HG03520 (cell line): ENCODE measurements at regions not wholly inside any gene's neighbourhood (a gene's known extent, or its start where the extent isn't known, plus 50 kb on each side); places are given as distances from the start of the nearest gene placed in this dataset.
"Not testable (repeated sequence)": the region's sequence is repeated elsewhere in the genome, so short reads cannot be mapped to it uniquely, and the experiment has no call there.

Experiments used
- ATAC-seq: cut with Tn5 transposase; IDR thresholded peaks from one replicate; pipeline ENCODE4 v1.9.1; 2021; ENCODE audit warnings: mild to moderate bottlenecking, moderate library complexity; ENCODE audit not compliant: unreplicated experiment

DNA sequence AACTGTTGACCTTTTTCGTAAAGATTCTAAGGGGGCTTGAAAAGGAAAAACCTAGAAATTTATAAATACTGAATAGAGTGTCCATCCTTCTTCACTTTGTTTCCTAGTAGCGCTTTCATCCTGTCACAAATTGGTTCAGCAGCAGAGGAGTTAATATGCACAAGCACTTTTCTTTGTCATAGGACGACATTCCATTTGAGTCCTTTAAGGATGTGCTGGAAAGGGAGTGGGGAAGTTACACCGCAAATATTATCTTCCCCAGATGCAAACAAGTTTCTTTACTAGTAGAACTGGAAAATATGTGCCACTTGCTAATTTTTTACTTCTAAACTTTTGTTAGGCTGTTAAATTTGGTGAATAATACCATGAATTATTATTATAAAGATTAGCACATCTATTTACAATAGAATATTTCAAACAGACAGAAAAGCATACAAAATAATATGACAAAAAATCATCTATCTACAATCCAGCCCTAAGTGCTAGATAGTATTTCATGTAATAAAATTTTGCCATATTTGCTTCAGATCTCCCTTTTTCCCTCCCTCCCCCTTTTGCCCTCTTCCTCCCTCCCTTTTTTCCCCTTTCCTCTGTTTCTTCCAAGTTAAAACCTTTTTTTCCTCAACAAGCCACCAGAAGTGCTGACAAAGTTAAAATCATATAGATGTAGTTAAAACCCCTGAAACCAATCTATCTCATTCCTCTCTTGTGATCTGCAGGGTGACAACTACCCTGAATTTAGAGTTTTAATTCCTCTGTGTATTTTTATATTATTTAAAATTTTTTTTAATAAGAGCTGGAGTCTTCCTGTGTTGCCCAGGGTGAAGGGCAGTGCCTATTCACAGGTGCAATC is 50.5 kb upstream of the MAP4K3 start:
- ATAC-seq = no peak

DNA sequence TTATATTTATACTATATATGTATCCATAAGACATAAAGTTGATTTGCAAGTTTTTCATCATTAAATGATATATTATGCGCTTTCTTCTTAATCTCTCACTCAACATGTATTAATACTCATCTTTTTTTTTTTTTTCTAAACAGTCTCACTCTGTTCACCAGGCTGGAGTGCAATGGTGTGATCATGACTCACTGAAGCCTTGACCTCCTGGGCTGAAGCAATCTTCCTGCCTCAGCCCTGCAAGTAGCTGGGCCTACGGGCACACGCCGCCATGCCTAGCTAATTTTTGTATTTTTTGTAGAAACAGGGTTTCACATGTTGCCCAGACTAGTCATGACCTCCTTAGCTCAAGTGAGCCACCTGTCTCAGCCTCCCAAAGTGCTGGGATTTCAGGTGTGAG is 51.4 kb upstream of the MAP4K3 start:
- ATAC-seq = no peak

DNA sequence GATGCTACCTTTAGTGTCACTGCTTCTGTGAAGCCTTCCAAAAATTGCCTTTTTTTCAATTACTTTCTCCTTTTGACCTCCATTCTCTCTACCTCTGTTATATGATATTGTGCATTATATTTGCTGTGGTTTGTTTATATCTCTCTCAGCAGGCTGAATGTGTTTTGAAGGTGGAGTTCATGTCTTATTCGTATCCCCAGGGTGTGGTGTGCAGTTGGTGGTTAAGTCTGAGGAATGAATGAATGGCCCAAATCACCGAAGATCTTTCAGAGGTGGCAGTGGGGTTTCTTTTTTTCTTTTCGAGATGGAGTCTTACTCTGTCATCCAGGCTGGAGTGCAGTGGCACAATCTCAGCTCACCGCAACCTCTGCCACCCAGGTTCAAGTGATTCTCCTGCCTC is 53.5 kb upstream of the MAP4K3 start:
- ATAC-seq = no peak

DNA sequence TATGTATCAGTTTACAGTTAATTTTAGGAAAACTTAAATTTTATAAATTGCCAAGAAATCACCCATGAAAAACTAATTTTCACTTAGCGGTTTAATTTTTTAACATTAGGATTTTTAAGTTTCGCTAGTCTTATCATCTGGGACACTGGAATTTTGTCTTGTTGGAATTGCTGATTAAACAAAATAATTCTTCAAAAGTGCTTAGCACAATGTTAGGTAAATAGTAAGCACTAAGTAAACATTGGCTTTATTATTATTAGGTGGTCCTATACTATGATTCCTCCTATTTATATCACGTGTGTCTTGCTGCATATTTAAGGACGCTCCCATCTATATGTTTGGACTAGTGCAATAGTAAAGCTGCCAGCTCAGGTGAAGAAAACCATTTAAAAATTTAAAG is 54.6 kb upstream of the MAP4K3 start:
- peak; percentile 6 for ATAC-seq

DNA sequence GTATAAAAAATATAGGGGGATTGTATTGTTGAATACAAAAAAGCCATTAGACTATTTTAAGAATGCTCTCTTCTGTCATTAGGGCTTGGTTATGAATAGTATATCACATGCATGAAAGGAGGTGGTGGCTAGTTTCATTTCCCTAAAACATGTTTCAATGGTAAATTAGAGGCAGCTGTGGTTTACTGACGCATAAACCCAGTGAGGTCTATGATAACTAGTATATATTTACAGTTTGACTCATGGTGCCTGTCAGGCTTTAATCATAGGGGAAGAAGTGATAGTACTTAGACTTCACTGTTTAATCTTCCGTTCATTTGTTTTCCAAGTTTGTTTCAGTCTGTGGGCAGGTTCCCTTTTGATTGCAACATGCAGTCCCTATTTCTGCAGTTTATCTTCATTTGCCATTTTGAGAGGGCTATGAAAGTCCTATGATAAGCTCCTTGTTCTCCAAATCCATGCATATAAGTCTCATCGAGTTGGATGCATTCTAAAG is 55.1 kb upstream of the MAP4K3 start:
- ATAC-seq = peak; percentile 97

DNA sequence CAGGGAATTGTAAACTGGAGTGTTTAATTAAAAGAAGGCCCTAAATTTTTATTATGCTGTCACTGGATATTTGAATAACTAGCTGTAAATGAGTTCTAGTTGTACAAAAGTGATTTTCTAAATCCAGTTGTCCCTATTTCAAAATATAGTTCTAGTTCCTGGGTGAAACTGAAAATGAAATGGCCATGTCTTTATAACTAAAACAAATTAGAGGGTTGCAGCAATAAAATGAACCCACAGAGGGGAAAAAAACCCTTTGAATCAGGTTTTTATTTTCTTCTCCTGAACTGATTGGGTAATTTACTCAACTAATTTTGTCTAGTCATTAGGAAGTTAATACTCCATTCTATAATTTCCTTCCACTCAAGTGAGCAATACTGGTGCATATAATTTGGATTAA is 55.6 kb upstream of the MAP4K3 start:
- no peak for ATAC-seq

DNA sequence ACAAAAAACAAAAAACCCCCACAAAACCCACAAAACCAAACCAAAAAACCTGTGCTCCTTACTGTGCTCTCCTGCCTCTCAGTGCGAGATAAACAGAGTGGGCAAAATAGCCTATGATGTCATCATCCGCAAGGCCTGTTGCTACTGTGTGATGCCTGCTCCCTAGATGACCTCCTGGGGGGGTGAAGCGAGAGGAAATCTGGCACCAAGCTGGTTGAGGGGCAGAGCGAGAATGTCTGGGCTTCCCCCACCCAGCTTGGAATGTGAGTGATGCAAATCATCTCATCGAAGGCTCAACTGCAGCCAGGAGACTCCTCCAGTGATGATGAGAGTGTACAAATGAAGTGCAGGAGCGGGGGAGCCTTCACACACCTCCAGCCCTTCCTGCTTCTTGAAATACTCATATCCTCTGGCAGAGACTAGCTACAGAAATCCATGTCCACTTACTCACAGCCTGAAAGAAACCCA is 57.7 kb upstream of the MAP4K3 start:
- peak; percentile 44 for ATAC-seq

DNA sequence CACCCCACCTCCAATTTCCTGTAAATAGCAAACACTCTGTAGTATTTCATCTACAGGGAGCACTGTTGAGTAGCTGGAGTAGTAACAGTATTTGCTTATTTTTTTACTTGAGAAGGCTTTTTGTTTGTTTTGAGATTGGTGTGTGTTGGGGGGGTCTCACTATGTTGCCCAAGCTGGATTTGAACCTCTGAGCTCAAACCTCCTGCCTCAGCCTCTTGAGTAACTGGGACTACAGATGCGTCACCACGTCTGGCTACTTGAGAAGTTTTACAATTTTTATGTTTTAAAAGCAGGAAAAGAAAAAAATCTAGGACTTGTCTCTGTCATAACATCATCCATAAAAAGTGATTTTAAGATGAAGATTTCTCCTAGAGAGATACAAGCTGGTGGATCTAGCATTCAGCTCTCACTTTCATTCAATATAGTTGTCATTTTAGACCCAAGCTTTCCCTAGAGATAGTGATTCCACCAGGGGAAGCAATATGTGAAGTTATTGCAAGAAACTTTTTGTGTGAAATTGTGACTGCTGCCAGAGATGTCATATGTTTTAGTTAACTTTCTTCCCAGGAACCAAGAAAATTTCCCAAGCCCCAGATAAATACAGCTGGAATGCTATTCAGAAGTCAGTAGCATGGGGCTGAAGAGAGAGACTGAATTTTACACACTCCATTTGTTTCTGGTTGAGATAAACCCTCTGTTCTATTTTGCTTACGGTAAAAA is 60.2 kb upstream of the MAP4K3 start:
- no peak for ATAC-seq

DNA sequence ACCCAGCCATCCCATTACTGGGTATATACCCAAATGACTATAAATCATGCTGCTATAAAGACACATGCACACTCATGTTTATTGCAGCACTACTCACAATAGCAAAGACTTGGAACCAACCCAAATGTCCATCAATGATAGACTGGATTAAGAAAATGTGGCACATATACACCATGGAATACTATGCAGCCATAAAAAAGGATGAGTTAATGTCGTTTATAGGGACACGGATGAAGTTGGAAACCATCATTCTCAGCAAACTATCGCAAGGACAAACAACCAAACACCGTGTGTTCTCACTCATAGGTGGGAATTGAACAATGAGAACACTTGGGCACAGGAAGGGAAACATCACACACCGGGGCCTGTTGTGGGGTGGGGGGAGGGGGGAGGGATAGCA is 61.1 kb upstream of the MAP4K3 start:
- not testable (repeated sequence) for ATAC-seq

DNA sequence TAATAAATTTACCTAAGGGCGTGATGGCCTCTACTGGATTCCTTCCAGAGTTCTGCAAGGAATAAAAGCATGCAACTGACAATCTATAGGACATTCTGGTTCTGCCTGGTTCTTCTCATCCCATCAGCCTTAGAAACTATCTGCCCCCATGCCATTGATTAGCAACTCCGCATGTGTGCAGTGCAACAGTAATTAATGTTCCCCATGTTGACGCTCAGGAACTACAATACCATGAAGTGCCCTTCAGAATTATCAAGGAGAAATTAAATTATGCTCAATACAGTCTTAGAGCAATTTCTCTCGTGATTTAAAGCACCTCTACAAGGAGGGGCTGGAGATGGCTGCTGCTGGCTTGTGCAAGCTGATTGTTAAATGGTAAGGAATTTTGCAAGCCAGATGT is 61.7 kb upstream of the MAP4K3 start:
- ATAC-seq = no peak

DNA sequence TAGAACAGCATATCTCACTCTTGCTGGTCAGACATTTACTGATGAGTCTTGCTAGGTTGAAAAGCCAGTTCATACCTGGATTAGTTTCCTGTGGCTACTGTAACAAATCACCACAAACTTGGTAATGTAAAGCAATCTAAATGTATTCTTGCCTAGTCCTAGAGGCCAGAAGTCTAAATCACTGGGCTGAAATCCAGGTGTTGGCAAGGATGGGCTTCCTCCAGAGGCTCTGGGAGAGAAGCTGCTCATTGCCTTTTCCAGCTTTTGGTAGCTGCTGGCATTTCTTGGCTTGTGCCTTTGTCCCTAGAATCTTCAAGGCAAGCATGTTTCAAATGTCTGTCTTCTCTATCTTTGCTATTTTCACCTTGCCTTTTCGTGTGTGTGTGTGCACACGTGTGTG is 62.3 kb upstream of the MAP4K3 start:
- no peak for ATAC-seq

DNA sequence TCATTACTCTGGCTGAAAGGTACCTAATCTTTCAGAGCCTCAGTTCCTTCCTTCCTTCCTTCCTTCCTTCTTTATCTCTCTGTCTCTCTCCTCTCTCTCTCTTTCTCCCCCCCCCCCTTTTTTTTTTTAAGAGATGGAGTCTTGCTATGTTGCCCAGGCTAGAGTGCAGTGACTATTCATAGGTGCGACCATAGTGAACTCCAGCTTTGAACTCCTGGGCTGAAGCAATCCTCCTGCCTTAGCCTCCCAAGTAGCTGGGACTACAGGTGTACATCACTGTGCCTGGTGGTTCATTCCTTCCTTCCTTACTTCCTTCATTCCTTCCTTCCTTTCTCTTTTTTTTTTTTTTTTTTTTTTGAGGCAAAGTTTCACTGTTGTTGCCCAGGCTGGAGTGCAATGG is 64.3 kb upstream of the MAP4K3 start:
- ATAC-seq = no peak

DNA sequence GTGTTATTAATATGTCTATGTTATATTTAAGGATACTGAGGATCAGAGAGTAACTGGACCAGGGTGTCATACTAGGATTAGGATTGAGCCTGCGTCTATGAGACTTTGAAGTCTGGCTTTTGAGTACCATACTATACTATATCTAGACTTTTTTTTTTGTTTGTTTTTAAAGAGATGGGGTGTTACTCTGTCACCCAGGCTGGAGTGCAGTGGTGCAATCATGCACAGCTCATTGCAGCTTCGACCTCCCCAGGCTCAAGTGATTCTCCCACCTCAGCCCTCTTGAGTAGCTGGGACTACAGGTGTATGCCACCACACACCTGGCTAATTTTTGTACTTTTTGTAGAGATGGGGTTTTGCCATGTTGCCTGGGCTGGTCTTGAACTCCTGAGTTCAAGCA is 66.2 kb upstream of the MAP4K3 start:
- ATAC-seq = no peak

DNA sequence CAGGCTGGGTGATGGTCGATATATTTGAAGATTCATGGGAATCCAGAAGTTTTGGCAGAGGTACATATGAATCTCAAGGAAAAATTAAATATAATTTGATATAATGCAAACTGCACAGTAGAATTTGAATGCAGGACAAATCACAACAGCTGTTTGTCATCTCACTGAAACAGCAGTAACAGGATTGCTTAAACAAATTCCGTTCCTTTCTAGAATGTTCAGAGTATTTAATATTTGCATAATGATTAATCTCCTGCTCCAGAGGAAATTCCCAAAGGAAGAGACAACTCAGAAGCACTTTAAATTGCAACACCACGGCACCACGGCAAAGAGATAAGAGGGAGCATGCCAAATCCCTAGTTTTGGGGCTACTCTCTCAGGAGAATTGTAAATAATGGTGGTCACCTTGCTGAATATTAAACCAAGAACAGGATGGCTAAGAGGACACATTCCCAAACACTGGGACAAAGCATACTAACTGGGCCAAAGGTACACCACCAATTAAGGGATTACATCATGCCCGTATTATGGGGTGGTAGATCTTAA is 67.8 kb upstream of the MAP4K3 start:
- no peak for ATAC-seq

DNA sequence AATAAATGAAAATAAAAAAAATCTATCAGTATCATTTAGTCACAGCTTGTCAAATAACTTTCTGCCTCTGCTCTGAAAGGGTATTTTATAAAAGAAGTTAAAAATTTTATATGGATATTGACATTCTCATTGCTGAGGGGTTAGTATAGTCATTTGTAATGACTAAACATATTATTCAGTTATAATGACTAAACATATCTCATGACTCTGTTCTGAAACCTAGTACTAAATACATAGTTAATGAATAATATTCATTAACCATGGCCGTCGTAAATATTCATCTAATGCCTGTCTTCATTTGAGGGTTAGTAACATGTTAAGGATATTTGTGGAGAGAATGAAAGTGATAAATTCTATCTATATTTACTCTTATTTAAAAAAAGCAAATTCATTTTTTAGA is 69.1 kb upstream of the MAP4K3 start:
- no peak for ATAC-seq

DNA sequence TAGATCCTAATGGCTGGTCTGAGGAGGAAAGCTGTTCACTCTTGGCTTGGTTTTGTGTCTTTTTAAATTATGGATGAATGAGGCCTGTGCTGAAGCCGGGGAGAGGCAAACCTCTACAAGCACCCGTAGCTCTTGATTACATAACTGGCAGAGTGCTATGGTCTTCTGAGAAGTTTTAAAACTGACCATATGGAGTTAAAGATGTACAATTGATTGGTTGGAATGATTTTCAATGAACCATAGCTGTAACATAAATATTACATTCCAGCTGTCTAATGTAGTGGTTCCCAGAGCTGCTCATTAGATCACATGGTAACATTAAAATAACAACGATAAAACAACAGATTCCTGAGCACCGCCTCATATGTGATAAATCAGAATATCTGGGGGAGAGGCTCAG is 71.1 kb upstream of the MAP4K3 start:
- no peak for ATAC-seq

DNA sequence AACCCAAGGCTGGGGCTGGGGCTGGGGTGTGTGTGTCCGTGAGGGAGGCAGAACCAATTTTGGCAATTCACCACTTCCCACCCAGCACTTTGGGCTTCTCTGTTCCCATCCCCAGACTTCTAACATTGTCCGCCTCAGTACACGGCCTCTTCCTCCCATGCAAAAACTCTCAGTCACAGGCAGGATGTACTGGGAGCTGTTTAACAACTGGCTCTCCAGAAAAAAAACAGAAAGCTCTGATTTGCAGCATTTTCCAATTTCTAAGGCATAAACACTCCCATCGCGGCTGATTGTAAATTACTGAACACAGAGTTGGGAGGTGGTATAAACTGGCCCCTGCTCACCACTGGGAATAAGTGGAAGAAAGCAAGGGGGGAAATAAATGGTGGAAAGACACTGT is 73.1 kb upstream of the MAP4K3 start:
- no peak for ATAC-seq

DNA sequence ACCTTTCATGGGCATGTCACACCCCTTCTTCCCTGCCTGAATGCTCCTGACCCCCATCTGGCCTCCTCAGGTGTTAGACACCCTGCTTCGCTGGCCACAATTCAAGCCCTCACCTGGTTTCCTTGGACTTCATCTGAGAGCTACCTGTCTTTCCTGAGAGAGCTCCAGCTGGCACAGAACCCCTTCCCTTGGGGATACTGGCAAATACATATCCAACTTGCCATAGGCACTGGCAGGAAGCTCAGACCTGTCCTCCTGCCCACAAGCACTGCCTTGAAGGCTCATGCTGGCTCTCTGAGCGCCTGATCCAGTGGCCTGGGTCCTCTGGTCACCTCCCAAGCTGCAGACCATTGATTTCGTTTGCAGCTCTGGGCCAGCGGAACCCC is 74.1 kb upstream of the MAP4K3 start:
- ATAC-seq = no peak

DNA sequence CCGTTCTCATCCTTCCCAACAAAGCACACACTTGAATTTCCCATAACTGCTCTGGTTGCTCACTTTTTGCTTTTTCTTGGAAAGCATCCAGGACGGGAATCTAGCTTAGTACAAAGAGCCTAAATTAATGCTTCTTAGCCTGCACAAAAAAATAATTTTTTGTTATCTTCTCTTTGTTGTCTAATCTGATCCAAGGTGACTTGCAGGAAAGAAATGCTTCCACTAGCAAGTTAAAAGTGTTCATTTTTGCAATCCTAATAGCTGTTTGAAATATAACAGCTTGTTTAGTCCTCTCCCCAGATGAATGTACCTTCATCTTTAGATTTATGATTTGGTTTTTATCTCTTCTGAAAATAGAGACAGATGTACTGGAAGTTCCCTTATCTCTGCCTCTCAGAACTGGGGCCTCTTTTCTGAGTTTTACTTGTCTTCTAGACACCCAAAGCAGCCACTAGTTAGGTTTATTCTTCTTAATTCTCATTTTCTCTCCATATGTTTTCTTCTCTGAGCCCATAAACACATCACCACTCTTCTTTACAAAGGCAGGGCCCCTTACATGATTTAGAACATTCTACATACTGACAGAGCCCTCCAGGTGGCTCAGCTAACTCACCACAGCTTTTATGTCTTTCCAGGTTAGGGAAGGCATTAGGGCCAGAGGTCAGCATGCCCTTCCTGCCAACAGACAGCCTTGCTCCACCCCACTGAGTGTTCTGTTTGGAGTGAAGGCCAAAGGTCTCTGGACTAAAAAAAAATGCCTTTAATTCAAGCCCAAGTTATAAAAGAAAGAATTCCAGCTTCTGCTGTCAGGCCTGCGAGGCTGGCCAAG is 74.7 kb upstream of the MAP4K3 start:
- no peak for ATAC-seq

DNA sequence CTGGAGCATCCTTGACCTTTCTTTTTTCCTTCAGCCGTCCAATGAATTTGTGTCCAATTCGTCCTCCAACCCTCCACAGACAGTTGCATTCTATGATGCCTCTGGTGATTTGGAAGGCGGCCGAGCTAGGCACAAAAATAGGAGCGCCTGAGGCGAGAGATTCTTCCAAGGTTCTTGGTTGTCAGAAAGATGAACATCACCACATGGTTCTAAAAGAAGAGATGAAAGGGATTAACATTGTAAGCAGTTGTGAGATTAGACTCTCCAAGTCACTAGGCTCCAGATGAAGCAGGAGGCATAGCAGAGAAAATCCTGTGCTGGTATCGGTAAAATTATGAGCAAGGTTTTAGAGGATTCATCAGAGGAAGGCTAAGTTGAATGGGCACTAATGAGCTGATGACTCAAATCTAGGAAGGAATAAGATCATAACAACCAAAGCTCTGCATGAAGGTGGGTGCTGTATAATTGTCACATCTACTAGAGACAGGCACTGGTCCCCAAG is 75.4 kb upstream of the MAP4K3 start:
- ATAC-seq = no peak

DNA sequence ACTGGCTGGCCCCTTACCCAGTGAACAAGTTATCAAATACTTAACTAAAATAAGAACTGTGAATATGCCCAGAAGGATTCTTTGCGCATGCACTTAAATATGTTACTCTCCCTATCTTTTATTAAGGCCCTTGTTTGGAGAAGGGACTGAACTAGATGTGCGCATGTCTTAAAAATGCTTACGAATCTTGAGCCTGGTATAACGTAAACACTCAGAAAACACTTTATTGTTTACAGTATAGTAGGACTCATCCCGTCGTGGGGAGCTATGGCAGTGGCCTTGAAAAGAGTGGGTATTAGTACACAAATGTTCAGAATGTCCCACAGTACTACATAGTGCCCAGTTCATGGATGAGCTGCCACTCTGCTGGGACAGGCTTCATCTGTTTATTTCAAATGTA is 75.9 kb upstream of the MAP4K3 start:
- no peak for ATAC-seq
